Type B pancreatic cell (in vitro differentiated cells): ENCODE measurements at regions not wholly inside any gene's neighbourhood (a gene's known extent, or its start where the extent isn't known, plus 50 kb on each side); places are given as distances from the start of the nearest gene placed in this dataset.

Source experiments
- DNase-seq: peaks from one replicate; pipeline ENCODE4 v3.0.0; 2021; ENCODE audit warnings: mixed read lengths; ENCODE audit not compliant: unreplicated experiment; ENCODE audit errors: extremely low spot score
- H3K27ac Mint-ChIP-seq: 2 replicates; pipeline ENCODE4 v1.8.0; 2021; ENCODE audit warnings: mild to moderate bottlenecking, mixed read lengths
- H3K27me3 Mint-ChIP-seq: 2 replicates; pipeline ENCODE4 v1.8.0; 2021; ENCODE audit warnings: mixed read lengths
- H3K36me3 Mint-ChIP-seq: 2 replicates; pipeline ENCODE4 v1.8.0; 2021; ENCODE audit warnings: mixed read lengths
- H3K4me1 Mint-ChIP-seq: one replicate; pipeline ENCODE4 v1.8.0; 2021; ENCODE audit warnings: mixed read lengths; ENCODE audit not compliant: unreplicated experiment
- H3K4me3 Mint-ChIP-seq: 2 replicates; pipeline ENCODE4 v1.8.0; 2021; ENCODE audit warnings: mild to moderate bottlenecking, mixed read lengths
- H3K9me3 Mint-ChIP-seq: 2 replicates; pipeline ENCODE4 v1.8.0; 2021; ENCODE audit warnings: mixed read lengths
- CTCF ChIP-seq: fragments of 200-600 bp; sonication (generic); conservative IDR thresholded peaks from 2 replicates; pipeline ENCODE4 v1.5.0; 2021; ENCODE audit warnings: antibody characterized with exemption, mild to moderate bottlenecking

- no peak overlapping the region for H3K27ac Mint-ChIP-seq
- TF ChIP-seq CTCF = no peak
These were observed 787.3 kb upstream of the KLHL1 start for GRCh38 chr13:70895599-70895998.

DNA sequence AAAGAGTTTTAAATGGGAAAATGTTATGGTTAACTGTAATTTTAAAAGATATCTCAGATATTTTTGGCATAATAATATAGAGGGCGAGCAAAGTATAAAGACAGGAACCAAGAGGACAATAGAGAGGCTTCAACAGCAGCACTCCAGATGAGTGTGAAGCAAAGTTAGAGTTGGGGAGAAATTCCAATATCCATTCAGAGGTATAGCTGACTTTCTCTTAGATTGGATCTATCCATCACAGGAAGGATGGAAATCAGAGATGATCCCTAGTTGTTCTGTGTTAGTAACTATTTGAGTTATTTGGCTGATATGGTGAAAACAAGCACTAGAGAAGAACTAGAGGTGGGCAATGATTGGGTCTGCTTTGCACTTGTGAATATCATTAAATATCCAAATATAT is 786.0 kb upstream of the KLHL1 start:
- DNase-seq = no peak
- Mint-ChIP-seq H3K9me3 (no peaks in the 10 kb centered on the region), H3K4me3 (no peak overlapping the region), H3K4me1 (no peaks in the 10 kb centered on the region), H3K36me3 (no peaks in the 10 kb centered on the region), H3K27ac (no peak overlapping the region), H3K27me3 (no peaks in the 10 kb centered on the region)
- no peak for TF ChIP-seq CTCF

More at GRCh38 chr13:70895599-70895998, 787.3 kb upstream of the KLHL1 start:
- no peak for DNase-seq
- Mint-ChIP-seq H3K4me3 (no peak overlapping the region), H3K4me1 (no peaks in the 10 kb centered on the region), H3K36me3 (no peaks in the 10 kb centered on the region), H3K27me3 (no peaks in the 10 kb centered on the region), H3K9me3 (no peaks in the 10 kb centered on the region)

DNA sequence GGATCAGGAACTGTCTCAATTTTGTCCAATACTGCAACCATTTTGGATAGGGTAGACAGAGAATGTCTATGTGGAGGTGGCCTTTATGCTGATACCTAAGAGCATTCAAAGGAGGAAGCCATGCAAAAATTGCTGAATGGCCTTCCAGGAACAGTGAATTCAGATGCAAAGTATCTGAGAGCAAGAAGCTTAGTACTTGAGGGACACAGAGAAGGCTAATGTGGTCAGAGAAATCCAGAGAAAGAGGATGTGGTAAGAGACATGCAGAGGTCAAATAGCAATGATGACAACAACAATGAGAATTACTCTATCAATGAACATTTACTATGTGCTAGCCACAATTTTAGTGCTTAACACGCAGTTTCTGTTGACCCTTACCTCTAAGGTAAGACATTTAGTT is 785.6 kb upstream of the KLHL1 start:
- Mint-ChIP-seq H3K4me1 (no peaks in the 10 kb centered on the region), H3K27me3 (no peaks in the 10 kb centered on the region), H3K27ac (no peak overlapping the region), H3K36me3 (no peaks in the 10 kb centered on the region), H3K9me3 (no peaks in the 10 kb centered on the region), H3K4me3 (no peak overlapping the region)
- no peak for DNase-seq
- TF ChIP-seq CTCF = no peak

DNA sequence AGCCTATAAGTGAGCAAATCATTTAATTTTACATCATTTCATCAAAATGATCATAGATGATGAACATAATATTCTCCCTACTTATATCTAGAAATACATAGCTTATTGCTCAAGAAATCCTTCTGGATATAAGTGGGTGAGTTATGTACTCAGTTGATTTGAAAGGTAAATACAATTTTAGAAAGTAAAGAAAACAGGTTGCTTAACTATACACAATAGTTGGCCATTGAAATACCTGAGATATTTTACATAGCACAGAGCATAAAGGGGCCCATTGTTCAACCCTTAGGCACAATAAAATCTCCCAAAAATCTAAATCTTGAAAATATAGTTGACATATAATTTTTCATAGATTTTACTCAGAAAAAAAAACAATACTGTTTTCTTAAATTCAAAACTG is 782.0 kb upstream of the KLHL1 start:
- H3K4me3 Mint-ChIP-seq = no peak overlapping the region
- H3K27ac Mint-ChIP-seq = no peak overlapping the region
- no peak for TF ChIP-seq CTCF
- no peaks in the 10 kb centered on the region for H3K27me3 Mint-ChIP-seq
- DNase-seq = no peak
- H3K4me1 Mint-ChIP-seq = no peaks in the 10 kb centered on the region
- H3K36me3 Mint-ChIP-seq = no peaks in the 10 kb centered on the region
- no peaks in the 10 kb centered on the region for H3K9me3 Mint-ChIP-seq

- H3K27ac Mint-ChIP-seq = no peak overlapping the region
- H3K36me3 Mint-ChIP-seq = no peaks in the 10 kb centered on the region
- TF ChIP-seq CTCF = no peak
- H3K9me3 Mint-ChIP-seq = no peaks in the 10 kb centered on the region
- no peaks in the 10 kb centered on the region for H3K4me1 Mint-ChIP-seq
- no peaks in the 10 kb centered on the region for H3K27me3 Mint-ChIP-seq
- H3K4me3 Mint-ChIP-seq = no peak overlapping the region
- no peak for DNase-seq
These were observed 780.9 kb upstream of the KLHL1 start for GRCh38 chr13:70889163-70889562.

- H3K4me3 Mint-ChIP-seq = no peak overlapping the region
- H3K9me3 Mint-ChIP-seq = no peaks in the 10 kb centered on the region
- DNase-seq = no peak
- no peak for TF ChIP-seq CTCF
- no peaks in the 10 kb centered on the region for H3K36me3 Mint-ChIP-seq
- no peak overlapping the region for H3K27ac Mint-ChIP-seq
- H3K4me1 Mint-ChIP-seq = no peaks in the 10 kb centered on the region
- H3K27me3 Mint-ChIP-seq = no peaks in the 10 kb centered on the region
These were observed 775.9 kb upstream of the KLHL1 start for GRCh38 chr13:70884196-70884595.
